IMR-90 (cell line): ENCODE measurements at regions not wholly inside any gene's neighbourhood (a gene's known extent, or its start where the extent isn't known, plus 50 kb on each side); places are given as distances from the start of the nearest gene placed in this dataset.

Experiments
- ATAC-seq: fragments of 200-7000 bp; cut with Tn5 transposase; 2 replicates; pipeline ENCODE4 v1.9.1; 2020; ENCODE audit warnings: low read depth, mild to moderate bottlenecking, moderate library complexity
- BruUV-seq: library from RNA; stranded (reverse); fragments of 400-500 nt; replicated peaks from 2 replicates; lab custom pipeline; 2021; lab: Mats Ljungman, UMichigan
- CTCF ChIA-PET: fragments of 300-600 bp; formaldehyde crosslinking; extraction: SDS; loops from one replicate; lab custom pipeline; 2021; ENCODE audit warnings: antibody characterized with exemption; lab: Yijun Ruan, JAX
- POLR2A ChIA-PET: fragments of 300-600 bp; sonication (Branson Sonifier 250); formaldehyde crosslinking; loops from one replicate; lab custom pipeline; 2022; ENCODE audit warnings: antibody characterized with exemption; ENCODE audit not compliant: unreplicated experiment; lab: Charles Lee
- DNase-seq: peaks from one replicate; pipeline ENCODE4 v3.0.0; 2013
- H2AFZ ChIP-seq: replicated peaks from 2 replicates; pipeline ENCODE3; 2013; ENCODE audit warnings: low read length, mild to moderate bottlenecking; ENCODE audit not compliant: poor library complexity
- H2AK5ac ChIP-seq: 2 replicates; pipeline ENCODE4 v1.6.1; 2013; ENCODE audit warnings: low read depth, low read length, inconsistent platforms
- H2AK9ac ChIP-seq: replicated peaks from 2 replicates; pipeline ENCODE3; 2013; ENCODE audit warnings: mild to moderate bottlenecking, low read depth, low read length, moderate library complexity; ENCODE audit not compliant: poor library complexity
- H2BK120ac ChIP-seq: 2 replicates; pipeline ENCODE4 v1.6.1; 2013; ENCODE audit warnings: low read depth, low read length, inconsistent platforms
- H2BK15ac ChIP-seq: 3 replicates; pipeline ENCODE4 v1.6.1; 2013; ENCODE audit warnings: low read depth, low read length, inconsistent platforms
- H2BK20ac ChIP-seq: 2 replicates; pipeline ENCODE4 v1.6.1; 2013; ENCODE audit warnings: low read depth, mild to moderate bottlenecking, inconsistent platforms, low read length, moderate library complexity
- H2BK5ac ChIP-seq: 2 replicates; pipeline ENCODE4 v1.6.1; 2013; ENCODE audit warnings: mild to moderate bottlenecking, low read depth, low read length, inconsistent platforms; ENCODE audit not compliant: poor library complexity, severe bottlenecking
- H3K14ac ChIP-seq: replicated peaks from 2 replicates; pipeline ENCODE4 v1.6.1; 2013; ENCODE audit warnings: low read depth, low read length, inconsistent platforms
- H3K18ac ChIP-seq: 2 replicates; pipeline ENCODE4 v1.6.1; 2013; ENCODE audit warnings: low read depth, low read length, control low read depth
- H3K23ac ChIP-seq: 2 replicates; pipeline ENCODE4 v1.6.1; 2013; ENCODE audit warnings: low read depth, low read length, inconsistent platforms
- H3K27ac ChIP-seq: 2 replicates; pipeline ENCODE4 v1.5.1; 2013; ENCODE audit warnings: mild to moderate bottlenecking, control low read depth, low read length; ENCODE audit not compliant: insufficient read depth
- H3K27me3 ChIP-seq: 2 replicates; pipeline ENCODE4 v1.6.1; 2013; ENCODE audit warnings: low read length; ENCODE audit not compliant: control insufficient read depth, insufficient read depth
- H3K36me3 ChIP-seq: 2 replicates; pipeline ENCODE4 v1.6.1; 2013; ENCODE audit warnings: low read length, mixed read lengths; ENCODE audit not compliant: control insufficient read depth, insufficient read depth
- H3K4ac ChIP-seq: 2 replicates; pipeline ENCODE4 v1.6.1; 2013; ENCODE audit warnings: low read depth, low read length, inconsistent platforms
- H3K4me1 ChIP-seq: 2 replicates; pipeline ENCODE4 v1.6.1; 2013; ENCODE audit warnings: low read length, mixed read lengths; ENCODE audit not compliant: control insufficient read depth, insufficient read depth
- H3K4me2 ChIP-seq: 2 replicates; pipeline ENCODE4 v1.6.1; 2013; ENCODE audit warnings: low read depth, mild to moderate bottlenecking, control low read depth, low read length, moderate library complexity
- H3K4me3 ChIP-seq: 2 replicates; pipeline ENCODE4 v1.5.1; 2013; ENCODE audit warnings: low read depth, mild to moderate bottlenecking, control low read depth, low read length, moderate library complexity; ENCODE audit not compliant: insufficient read depth
- H3K56ac ChIP-seq: 2 replicates; pipeline ENCODE4 v1.6.1; 2013; ENCODE audit warnings: low read length, inconsistent platforms; ENCODE audit not compliant: insufficient read depth; ENCODE audit errors: extremely low read depth
- H3K79me1 ChIP-seq, 2 experiments: 2 replicates each; pipeline ENCODE4 v1.6.1; 2013; ENCODE audit warnings: low read length in 2 of 2, inconsistent platforms in 1 of 2, low read depth in 1 of 2
- H3K9ac ChIP-seq: 2 replicates; pipeline ENCODE4 v1.6.1; 2013; ENCODE audit warnings: low read depth, low read length, control low read depth
- H3K9me1 ChIP-seq: 2 replicates; pipeline ENCODE4 v1.6.1; 2013; ENCODE audit warnings: low read length, inconsistent platforms; ENCODE audit not compliant: insufficient read depth
- H3K9me3 ChIP-seq: 2 replicates; pipeline ENCODE4 v1.6.1; 2013; ENCODE audit warnings: low read length; ENCODE audit not compliant: control insufficient read depth, insufficient read depth
- H4K20me1 ChIP-seq: 2 replicates; pipeline ENCODE4 v1.6.1; 2013; ENCODE audit warnings: low read length, inconsistent platforms; ENCODE audit not compliant: insufficient read depth
- H4K5ac ChIP-seq: 2 replicates; pipeline ENCODE4 v1.6.1; 2013; ENCODE audit warnings: mild to moderate bottlenecking, low read depth, low read length, control low read depth
- H4K8ac ChIP-seq, 2 experiments: 2 replicates each; pipeline ENCODE4 v1.6.1; 2013; ENCODE audit warnings: low read depth in 2 of 2, low read length in 2 of 2, control low read depth in 1 of 2, inconsistent platforms in 1 of 2
- H4K91ac ChIP-seq: 2 replicates; pipeline ENCODE4 v1.6.1; 2013; ENCODE audit warnings: low read depth, low read length, inconsistent platforms; ENCODE audit not compliant: insufficient read depth
- CEBPB ChIP-seq: IDR thresholded peaks from 2 replicates; pipeline ENCODE4 v1.6.1; 2012; ENCODE audit warnings: low read depth, low read length, improper control_type of control experiment
- CHD1 ChIP-seq: IDR thresholded peaks from 2 replicates; pipeline ENCODE4 v1.6.1; 2012; ENCODE audit warnings: low read depth, low read length, improper control_type of control experiment
- MAZ ChIP-seq: IDR thresholded peaks from 2 replicates; pipeline ENCODE4 v1.6.1; 2012; ENCODE audit warnings: low read depth, mild to moderate bottlenecking, low read length, improper control_type of control experiment, moderate library complexity, borderline replicate concordance
- MXI1 ChIP-seq: IDR thresholded peaks from 2 replicates; pipeline ENCODE4 v1.6.1; 2012; ENCODE audit warnings: low read depth, mild to moderate bottlenecking, low read length, moderate library complexity, borderline replicate concordance
- NFE2L2 ChIP-seq: fragments of 150-350 bp; IDR thresholded peaks from 2 replicates; pipeline ENCODE4 v1.6.1; 2016; ENCODE audit warnings: low read depth, mild to moderate bottlenecking, low read length
- POLR2A ChIP-seq: IDR thresholded peaks from 2 replicates; pipeline ENCODE4 v1.6.1; 2012; ENCODE audit warnings: mild to moderate bottlenecking, low read depth, low read length
- RAD21 ChIP-seq: IDR thresholded peaks from 2 replicates; pipeline ENCODE4 v1.6.1; 2012; ENCODE audit warnings: low read length, improper control_type of control experiment
- RCOR1 ChIP-seq: IDR thresholded peaks from 2 replicates; pipeline ENCODE4 v1.6.1; 2012; ENCODE audit warnings: mild to moderate bottlenecking, low read length, improper control_type of control experiment; ENCODE audit not compliant: insufficient replicate concordance
- SMC3 ChIP-seq: fragments of 150-350 bp; IDR thresholded peaks from 2 replicates; pipeline ENCODE4 v1.6.1; 2016; ENCODE audit warnings: low read depth, mild to moderate bottlenecking, antibody characterized with exemption, low read length, moderate library complexity
- USF2 ChIP-seq: fragments of 150-350 bp; IDR thresholded peaks from 2 replicates; pipeline ENCODE4 v1.6.1; 2017; ENCODE audit warnings: mild to moderate bottlenecking, antibody characterized with exemption, low read length, low read depth
- WGBS, 2 experiments: methylation state at CpG; one replicate each; pipeline versions ENCODE4 v1.1.5 to v1.1.7; 2013; ENCODE audit warnings: missing lambda C conversion rate in 2 of 2; ENCODE audit not compliant: insufficient read length in 1 of 2; ENCODE audit errors: extremely low coverage in 2 of 2; 5-methylcytosine and 5-hydroxymethylcytosine counted together
- dilution Hi-C: fragments of 300-500 bp; cut with HindIII; formaldehyde crosslinking; loops from one replicate; pipeline ENCODE4 v1.14.3; 2018; ENCODE audit warnings: low sequenced_read_pairs; ENCODE audit not compliant: unreplicated experiment
- in situ Hi-C: fragments of 300-500 bp; cut with MboI; formaldehyde crosslinking; loops from 3 replicates; pipeline ENCODE4 v1.14.3; 2019; ENCODE audit warnings: low sequenced_read_pairs, inconsistent platforms, mixed read lengths
- intact Hi-C: fragments of 100-400 bp; cut with micrococcal nuclease; formaldehyde crosslinking; loops from 2 replicates; pipeline ENCODE4 v1.10.0; 2022

- H4K91ac ChIP-seq, result no peak overlapping the region
- no peak overlapping the region for H2BK15ac ChIP-seq
- in situ Hi-C loops (no loop called here), intact Hi-C loops (no loop called here), dilution Hi-C loops (no loop called here)
- H2AK9ac ChIP-seq, result no peak overlapping the region
- H3K36me3 ChIP-seq, result no peaks in the 10 kb centered on the region
- H3K4me2 ChIP-seq, result no peak overlapping the region
- CTCF ChIA-PET, result no interaction called here
- no peak overlapping the region for H3K9ac ChIP-seq
- peaks cover 2% of the 10 kb centered on the region; the same call in 1 of the 2 replicates for H3K9me3 ChIP-seq
- H3K4me1 ChIP-seq, result no peaks in the 10 kb centered on the region
- H3K14ac ChIP-seq, result no peak overlapping the region
- WGBS, 2 experiments, result no CpG with 5 or more reads among the region's 1 CpG
- no peak overlapping the region for H3K4me3 ChIP-seq
- no TSS peak for BruUV-seq
- no peaks in the 10 kb centered on the region for H4K20me1 ChIP-seq
- no peaks in the 10 kb centered on the region for H3K79me1 ChIP-seq
- H3K9me1 ChIP-seq, result no peaks in the 10 kb centered on the region
- H4K8ac ChIP-seq, result no peak overlapping the region
- no peak overlapping the region for H2AK5ac ChIP-seq
- no peak overlapping the region for H2AFZ ChIP-seq
- no peak overlapping the region for H3K23ac ChIP-seq
- no peak for TF ChIP-seq RCOR1
- TF ChIP-seq RAD21, result no peak
- no peak for TF ChIP-seq POLR2A
- TF ChIP-seq MXI1, result no peak
- no peak for TF ChIP-seq NFE2L2
- no peak for TF ChIP-seq CHD1
- no peak for TF ChIP-seq SMC3
- no peak for TF ChIP-seq MAZ
- TF ChIP-seq USF2, result no peak
- TF ChIP-seq CEBPB, result no peak
- H3K56ac ChIP-seq, result no peak overlapping the region
- no peak overlapping the region for H3K4ac ChIP-seq
- no peak overlapping the region for H2BK5ac ChIP-seq
- ATAC-seq (no peak), DNase-seq (no peak)
- H2BK20ac ChIP-seq, result no peak overlapping the region
- no peak overlapping the region for H4K5ac ChIP-seq
- H3K27me3 ChIP-seq, result no peaks in the 10 kb centered on the region
- H3K27ac ChIP-seq, result no peak overlapping the region
- no peak overlapping the region for H3K18ac ChIP-seq
- H2BK120ac ChIP-seq, result no peak overlapping the region
- POLR2A ChIA-PET, result no interaction called here
These were observed 1262.7 kb upstream of the NRXN1 start for GRCh38 chr2:52294628-52295027.
